Stomach (tissue), 8 donors: ENCODE measurements at regions not wholly inside any gene's neighbourhood (a gene's known extent, or its start where the extent isn't known, plus 50 kb on each side); places are given as distances from the start of the nearest gene placed in this dataset.
"Not testable (repeated sequence)": the region's sequence is repeated elsewhere in the genome, so short reads cannot be mapped to it uniquely, and the experiment has no call there.

ENCODE experiments used
- DNase-seq, 2 donors: peaks; one replicate each; pipeline versions ENCODE4 v3.0.0 to v3.0.0-alpha.2; 2013 to 2019
- H3K27ac ChIP-seq, 5 donors: fragments of 200-600 bp in 4 of 5; sonication (generic) in 4 of 5; one replicate each; pipeline ENCODE4 v1.5.1; 2013 to 2019; ENCODE audit warnings: mild to moderate bottlenecking in 1 of 5, moderate library complexity in 1 of 5
- H3K27me3 ChIP-seq, 3 donors: fragments of 200-600 bp; sonication (generic); one replicate each; pipeline ENCODE4 v1.5.1; 2017 to 2019; ENCODE audit warnings: mixed run types in 1 of 3
- H3K36me3 ChIP-seq, 4 donors: fragments of 200-600 bp; sonication (generic); 1 replicate in 3 of 4; 2 replicates in 1 of 4; pipeline ENCODE4 v1.5.1; 2016 to 2019
- H3K4me1 ChIP-seq, 4 donors: fragments of 200-600 bp; sonication (generic); one replicate each; pipeline ENCODE4 v1.5.1; 2016 to 2019
- H3K4me3 ChIP-seq, 4 donors: fragments of 200-600 bp; sonication (generic) in 3 of 4; one replicate each; pipeline ENCODE4 v1.5.1; 2016 to 2019; ENCODE audit warnings: mild to moderate bottlenecking in 1 of 4
- H3K9me3 ChIP-seq, 4 donors: fragments of 200-600 bp; sonication (generic); one replicate each; pipeline ENCODE4 v1.5.1; 2016 to 2019
- EP300 ChIP-seq: sonication (generic); formaldehyde crosslinking; IDR thresholded peaks from one replicate; pipeline ENCODE4 v1.6.1; 2017; ENCODE audit warnings: antibody characterized with exemption
- POLR2A ChIP-seq, 4 donors: fragments of 450-650 bp; IDR thresholded peaks; one replicate each; pipeline ENCODE4 v1.6.1; 2016; ENCODE audit warnings: antibody characterized with exemption in 4 of 4, control low read depth in 2 of 4, mild to moderate bottlenecking in 1 of 4, moderate library complexity in 1 of 4
- POLR2AphosphoS5 ChIP-seq, 3 donors: sonication (generic); formaldehyde crosslinking; IDR thresholded peaks; one replicate each; pipeline ENCODE4 v1.6.1; 2016; ENCODE audit warnings: antibody characterized with exemption in 3 of 3
- WGBS, 5 donors: extraction: QIAGEN DNeasy Blood & Tissue Kit in 3 of 5; methylation state at CpG; one replicate each; pipeline versions ENCODE4 v1.1.5 to v1.1.7; 2013 to 2018; 5-methylcytosine and 5-hydroxymethylcytosine counted together
- intact Hi-C: fragments of 100-400 bp; cut with DNase I; formaldehyde crosslinking; loops from one replicate; pipeline ENCODE4 v1.15.1; 2023; ENCODE audit warnings: low total_unique reads
- TF ChIP-seq, protein P1 (sequence below), 7 experiments: fragments of 450-650 bp in 4 of 7; fragments of 200-600 bp in 3 of 7; sonication (generic) in 3 of 7; IDR thresholded peaks; one replicate each; pipeline ENCODE4 v1.5.1; 2016 to 2019; ENCODE audit warnings: antibody characterized with exemption in 7 of 7, control low read depth in 2 of 7, mild to moderate bottlenecking in 1 of 7
- donor health status: healthy with polysubstance abuse.
- donor health status: Bipolar disorder and iron deficiency.
- donor health status: healthy.

DNA sequence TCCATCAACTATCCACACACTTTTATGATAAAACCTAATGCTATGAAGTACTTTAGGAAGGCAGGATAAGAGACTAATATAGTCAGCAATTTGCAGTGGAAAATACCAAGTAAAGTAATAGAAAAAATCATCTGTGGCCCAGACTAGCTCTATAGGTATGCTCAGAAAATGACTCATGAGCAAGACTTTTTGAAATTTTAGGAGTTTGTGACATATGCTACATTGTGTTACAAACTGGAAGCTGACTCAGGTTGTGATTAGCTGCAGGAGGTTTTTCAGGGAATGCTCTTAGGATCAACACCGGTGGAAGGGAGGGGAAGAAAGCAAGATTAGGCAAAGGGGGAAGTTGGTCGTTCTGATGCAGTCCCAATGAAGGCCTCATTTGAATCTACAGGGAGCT is 56.1 kb downstream of the FEZF1 start:
- Histone ChIP-seq H3K27ac (no peak overlapping the region), H3K36me3 (no peaks in the 10 kb centered on the region), H3K9me3 (peaks cover 0 to 6% (median 0%) of the 10 kb centered on the region in 4 donors), H3K4me3 (no peak overlapping the region), H3K27me3 (no peaks in the 10 kb centered on the region), H3K4me1 (no peaks in the 10 kb centered on the region)
- no peak for DNase-seq
- intact Hi-C loops: no loop called here
- TF ChIP-seq, protein P1, sequence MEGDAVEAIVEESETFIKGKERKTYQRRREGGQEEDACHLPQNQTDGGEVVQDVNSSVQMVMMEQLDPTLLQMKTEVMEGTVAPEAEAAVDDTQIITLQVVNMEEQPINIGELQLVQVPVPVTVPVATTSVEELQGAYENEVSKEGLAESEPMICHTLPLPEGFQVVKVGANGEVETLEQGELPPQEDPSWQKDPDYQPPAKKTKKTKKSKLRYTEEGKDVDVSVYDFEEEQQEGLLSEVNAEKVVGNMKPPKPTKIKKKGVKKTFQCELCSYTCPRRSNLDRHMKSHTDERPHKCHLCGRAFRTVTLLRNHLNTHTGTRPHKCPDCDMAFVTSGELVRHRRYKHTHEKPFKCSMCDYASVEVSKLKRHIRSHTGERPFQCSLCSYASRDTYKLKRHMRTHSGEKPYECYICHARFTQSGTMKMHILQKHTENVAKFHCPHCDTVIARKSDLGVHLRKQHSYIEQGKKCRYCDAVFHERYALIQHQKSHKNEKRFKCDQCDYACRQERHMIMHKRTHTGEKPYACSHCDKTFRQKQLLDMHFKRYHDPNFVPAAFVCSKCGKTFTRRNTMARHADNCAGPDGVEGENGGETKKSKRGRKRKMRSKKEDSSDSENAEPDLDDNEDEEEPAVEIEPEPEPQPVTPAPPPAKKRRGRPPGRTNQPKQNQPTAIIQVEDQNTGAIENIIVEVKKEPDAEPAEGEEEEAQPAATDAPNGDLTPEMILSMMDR (IDR thresholded peaks at IDR 0.05): no peak
- TF ChIP-seq POLR2AphosphoS5 (IDR thresholded peaks at IDR 0.05): no peak
- no peak for TF ChIP-seq EP300
- no peak for TF ChIP-seq POLR2A (IDR thresholded peaks at IDR 0.05)
- WGBS, 5 donors: 43 to 57% (median 44%) methylated on average over 2 of the region's 2 CpGs

DNA sequence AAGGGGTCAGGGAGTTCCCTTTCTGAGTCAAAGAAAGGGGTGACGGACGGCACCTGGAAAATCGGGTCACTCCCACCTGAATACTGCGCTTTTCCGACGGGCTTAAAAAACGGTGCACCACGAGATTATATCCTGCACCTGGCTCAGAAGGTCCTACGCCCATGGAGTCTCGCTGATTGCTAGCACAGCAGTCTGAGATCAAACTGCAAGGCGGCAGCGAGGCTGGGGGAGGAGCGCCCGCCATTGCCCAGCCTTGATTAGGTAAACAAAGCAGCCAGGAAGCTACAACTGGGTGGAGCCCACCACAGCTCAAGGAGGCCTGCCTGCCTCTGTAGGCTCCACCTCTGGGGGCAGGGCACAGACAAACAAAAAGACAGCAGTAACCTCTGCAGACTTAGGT is 65.8 kb downstream of the FEZF1 start:
- DNase-seq, intact Hi-C loops, H3K36me3 ChIP-seq, H3K27ac ChIP-seq, H3K9me3 ChIP-seq, H3K4me3 ChIP-seq, H3K4me1 ChIP-seq, H3K27me3 ChIP-seq: not testable (repeated sequence)
- WGBS, 5 donors: 45 to 82% (median 53%) methylated on average over 8 to 14 of the region's 14 CpGs; no CpG with 5 or more reads in 1 of the 5 donors

DNA sequence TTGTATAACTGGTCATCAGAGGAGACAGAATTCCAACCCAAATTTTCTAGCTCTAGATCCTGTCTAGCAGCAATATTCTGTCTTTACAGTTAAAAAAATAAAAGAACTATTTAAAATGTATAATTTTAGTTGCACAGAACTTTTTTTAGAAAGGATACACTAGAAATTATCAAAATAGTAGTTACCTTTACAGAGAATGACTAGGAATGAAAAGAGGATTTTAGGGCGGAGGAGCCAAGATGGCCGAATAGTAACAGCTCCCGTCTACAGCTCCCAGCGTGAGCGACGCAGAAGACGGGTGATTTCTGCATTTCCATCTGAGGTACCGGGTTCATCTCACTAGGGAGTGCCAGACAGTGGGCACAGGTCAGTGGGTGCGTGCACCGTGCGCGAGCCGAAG is 66.3 kb downstream of the FEZF1 start:
- H3K27ac ChIP-seq, H3K9me3 ChIP-seq, H3K4me1 ChIP-seq, intact Hi-C loops, DNase-seq, H3K36me3 ChIP-seq, H3K27me3 ChIP-seq, H3K4me3 ChIP-seq: not testable (repeated sequence)
- 91 to 96% (median 95%) methylated on average over 7 to 13 of the region's 13 CpGs for WGBS, 5 donors

DNA sequence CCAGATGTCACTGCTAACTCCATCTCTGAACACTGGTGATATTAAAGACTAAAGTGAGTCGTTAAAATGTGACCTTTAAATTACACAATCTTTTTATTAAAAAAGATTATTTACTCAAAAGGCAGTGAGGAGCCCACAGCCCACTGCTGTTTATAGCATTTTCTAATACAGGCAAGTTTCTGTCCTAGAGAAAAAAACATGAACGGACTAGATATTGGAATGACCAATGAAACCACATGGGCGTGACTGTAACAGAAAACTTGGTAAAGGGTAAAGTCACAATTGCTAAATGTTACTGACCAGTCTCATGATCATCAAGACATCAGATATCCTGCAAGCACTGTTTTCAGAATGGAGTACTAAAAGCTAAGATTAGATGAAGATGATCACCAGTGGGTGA is 78.7 kb downstream of the FEZF1 start:
- Histone ChIP-seq H3K27me3 (no peaks in the 10 kb centered on the region), H3K36me3 (no peaks in the 10 kb centered on the region), H3K9me3 (no peaks in the 10 kb centered on the region), H3K4me3 (no peak overlapping the region), H3K27ac (no peak overlapping the region), H3K4me1 (no peaks in the 10 kb centered on the region)
- intact Hi-C loops: no loop called here
- no peak for TF ChIP-seq EP300
- TF ChIP-seq, protein P1 (IDR thresholded peaks at IDR 0.05): no peak
- no peak for TF ChIP-seq POLR2A (IDR thresholded peaks at IDR 0.05)
- TF ChIP-seq POLR2AphosphoS5 (IDR thresholded peaks at IDR 0.05): no peak
- DNase-seq: no peak
- WGBS, 5 donors: 65 to 80% (median 72%) methylated on average over 3 of the region's 3 CpGs

DNA sequence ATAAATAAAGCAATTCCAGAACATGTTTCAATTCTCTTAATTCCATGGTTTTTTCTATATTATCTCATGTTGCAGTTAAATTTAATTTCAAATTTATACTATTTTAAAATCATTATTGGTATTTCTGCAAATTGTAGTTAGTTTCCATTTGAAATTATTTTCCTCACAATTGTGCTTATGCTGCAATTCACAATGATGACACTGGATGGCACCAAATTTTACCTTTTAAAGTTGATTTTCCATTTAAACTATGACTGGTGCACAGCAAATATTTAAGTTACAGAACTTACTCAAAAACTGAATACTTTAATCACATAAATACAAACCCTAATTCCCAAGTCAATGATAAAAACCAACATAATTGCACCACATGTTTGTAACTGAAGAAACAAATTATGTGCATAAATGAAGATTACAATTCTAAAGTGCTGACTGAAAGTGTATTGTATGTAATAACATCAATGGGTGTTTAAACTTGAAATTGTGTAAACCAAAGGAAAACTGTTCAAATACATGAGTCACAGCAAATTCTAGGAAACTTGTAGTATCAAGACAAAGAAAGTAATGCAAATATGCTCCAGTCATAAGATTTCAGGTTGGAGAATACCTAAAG is 75.3 kb upstream of the AASS start:
- no peaks in the 10 kb centered on the region for H3K4me1 ChIP-seq
- TF ChIP-seq POLR2A (IDR thresholded peaks at IDR 0.05) (no peak), EP300 (no peak), POLR2AphosphoS5 (IDR thresholded peaks at IDR 0.05) (no peak)
- TF ChIP-seq, protein P1 (IDR thresholded peaks at IDR 0.05): peak in 5 of 7 experiments; percentile 42 to 53 (median 46)
- DNase-seq: peak in 1 of 2 donors; percentile 54
- no peak overlapping the region for H3K27ac ChIP-seq
- intact Hi-C loops: loop anchor here (10.0 kb wide), 1 partner anchor 305 kb away; no protein-coding TSS in a partner anchor
- no peaks in the 10 kb centered on the region for H3K27me3 ChIP-seq
- H3K9me3 ChIP-seq: no peaks in the 10 kb centered on the region
- no peak overlapping the region for H3K4me3 ChIP-seq
- H3K36me3 ChIP-seq: no peaks in the 10 kb centered on the region
